ENCODE measurements at regions not wholly inside any gene's neighbourhood (a gene's known extent, or its start where the extent isn't known, plus 50 kb on each side); places are given as distances from the start of the nearest gene placed in this dataset.
"Not testable (repeated sequence)": the region's sequence is repeated elsewhere in the genome, so short reads cannot be mapped to it uniquely, and the experiment has no call there.

- TF ChIP-seq CTCF, POLR2A (IDR thresholded peaks at IDR 0.05): not testable (repeated sequence)
Observed at GRCh38 chr1:80137946-80138602, 1131.5 kb upstream of the ADGRL4 start.
